ENCODE measurements at regions not wholly inside any gene's neighbourhood (a gene's known extent, or its start where the extent isn't known, plus 50 kb on each side); places are given as distances from the start of the nearest gene placed in this dataset.
A peak's percentile ranks its signal among the peaks of the same experiment; 100 is the strongest.

- DNase-seq = no peak
Measured at GRCh38 chr9:86795047-86795442, 152.3 kb downstream of the GAS1 start.

- DNase-seq = peak; percentile 84
Measured at GRCh38 chr9:86794391-86795046, 152.8 kb downstream of the GAS1 start.

- DNase-seq = no peak
Measured at GRCh38 chr9:86792136-86792535, 155.2 kb downstream of the GAS1 start.

- no peak for DNase-seq
Measured at GRCh38 chr9:86790805-86791204, 156.5 kb downstream of the GAS1 start.

GRCh38 chr9:86788456-86788855 lies 158.8 kb downstream of the GAS1 start:
- DNase-seq = no peak

- no peak for DNase-seq
Measured at GRCh38 chr9:86783884-86784283, 163.4 kb downstream of the GAS1 start.

- no peak for DNase-seq
Measured at GRCh38 chr9:86782831-86783230, 164.5 kb downstream of the GAS1 start.

GRCh38 chr9:86778761-86779160 lies 168.5 kb downstream of the GAS1 start:
- no peak for DNase-seq

- DNase-seq = no peak
Measured at GRCh38 chr9:86775718-86776117, 171.6 kb downstream of the GAS1 start.

GRCh38 chr9:86774116-86774515 lies 173.2 kb downstream of the GAS1 start:
- DNase-seq = no peak

GRCh38 chr9:86773422-86773945 lies 173.8 kb downstream of the GAS1 start:
- DNase-seq = no peak

GRCh38 chr9:86772635-86772993 lies 174.7 kb downstream of the GAS1 start:
- no peak for DNase-seq

- peak; percentile 65 for DNase-seq
Measured at GRCh38 chr9:86771941-86772634, 175.2 kb downstream of the GAS1 start.

GRCh38 chr9:86771420-86771819 lies 175.9 kb downstream of the GAS1 start:
- no peak for DNase-seq

- DNase-seq = no peak
Measured at GRCh38 chr9:86768709-86769108, 178.6 kb downstream of the GAS1 start.

GRCh38 chr9:86768020-86768419 lies 179.3 kb downstream of the GAS1 start:
- DNase-seq = no peak

- DNase-seq = no peak
Measured at GRCh38 chr9:86767373-86767772, 179.9 kb downstream of the GAS1 start.

GRCh38 chr9:86766912-86767311 lies 180.4 kb downstream of the GAS1 start:
- no peak for DNase-seq

- no peak for DNase-seq
Measured at GRCh38 chr9:86766511-86766910, 180.8 kb downstream of the GAS1 start.

GRCh38 chr9:86765746-86766430 lies 181.4 kb downstream of the GAS1 start:
- no peak for DNase-seq

GRCh38 chr9:86764671-86765343 lies 182.5 kb downstream of the GAS1 start:
- no peak for DNase-seq

- no peak for DNase-seq
Measured at GRCh38 chr9:86764221-86764624, 183.1 kb downstream of the GAS1 start.

- DNase-seq = no peak
Measured at GRCh38 chr9:86763791-86764190, 183.5 kb downstream of the GAS1 start.
